ENCODE measurements at regions not wholly inside any gene's neighbourhood (a gene's known extent, or its start where the extent isn't known, plus 50 kb on each side); places are given as distances from the start of the nearest gene placed in this dataset.

GRCh38 chr1:43065191-43065590, 106.5 kb upstream of the SLC2A1 start:
- DNase-seq = no peak

- DNase-seq = no peak
Observed at GRCh38 chr1:43063394-43064219, 104.9 kb upstream of the SLC2A1 start.

DNA sequence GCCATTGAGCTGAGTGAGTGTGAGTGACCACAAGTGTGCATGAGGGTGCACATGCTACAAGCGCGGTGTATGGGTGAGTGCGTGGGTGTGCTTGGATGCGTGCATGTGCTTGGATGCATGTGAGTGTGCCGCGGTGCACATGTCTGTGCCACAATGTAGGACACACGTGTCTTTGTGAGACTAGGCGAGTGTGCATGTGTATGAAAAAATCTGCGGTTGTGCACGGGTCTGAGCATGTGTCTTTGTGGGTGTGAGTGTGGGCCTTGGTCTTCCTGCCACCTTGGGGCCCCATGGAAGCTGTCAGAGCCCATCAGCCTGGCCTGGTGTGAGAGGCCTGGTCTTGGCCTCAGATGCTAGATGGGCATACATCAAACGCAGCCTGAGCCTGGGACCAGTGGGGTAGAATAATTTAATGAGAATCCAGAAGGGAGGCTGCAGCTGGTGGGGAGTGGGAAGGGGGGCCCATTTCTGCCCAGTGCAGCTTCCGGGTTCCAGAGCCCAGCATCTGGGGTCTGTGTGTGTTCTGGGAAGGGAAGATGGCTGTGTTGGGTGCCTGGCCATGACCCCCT, 103.9 kb upstream of the SLC2A1 start:
- no peak for DNase-seq

DNA sequence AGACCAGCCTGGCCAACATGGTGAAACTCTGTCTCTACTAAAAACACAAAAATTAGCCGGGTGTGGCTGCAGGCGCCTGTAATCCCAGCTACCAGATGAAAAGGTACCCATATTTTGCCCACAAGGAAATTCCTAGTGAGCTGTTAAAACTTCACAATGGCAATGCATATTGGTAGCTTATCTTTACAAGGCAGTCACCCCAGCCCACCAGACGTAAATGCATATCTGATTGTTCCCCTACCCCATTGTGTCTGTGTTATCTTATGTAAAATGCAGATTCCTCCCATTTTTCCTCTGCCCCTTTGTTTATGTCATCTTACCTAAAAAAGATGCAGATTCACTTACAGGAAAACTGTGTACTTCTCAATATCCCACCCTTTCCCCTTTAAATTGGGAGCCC, 103.1 kb upstream of the SLC2A1 start:
- no peak for DNase-seq

- DNase-seq = no peak
Observed at GRCh38 chr1:43059640-43060574, 101.2 kb upstream of the SLC2A1 start.

DNA sequence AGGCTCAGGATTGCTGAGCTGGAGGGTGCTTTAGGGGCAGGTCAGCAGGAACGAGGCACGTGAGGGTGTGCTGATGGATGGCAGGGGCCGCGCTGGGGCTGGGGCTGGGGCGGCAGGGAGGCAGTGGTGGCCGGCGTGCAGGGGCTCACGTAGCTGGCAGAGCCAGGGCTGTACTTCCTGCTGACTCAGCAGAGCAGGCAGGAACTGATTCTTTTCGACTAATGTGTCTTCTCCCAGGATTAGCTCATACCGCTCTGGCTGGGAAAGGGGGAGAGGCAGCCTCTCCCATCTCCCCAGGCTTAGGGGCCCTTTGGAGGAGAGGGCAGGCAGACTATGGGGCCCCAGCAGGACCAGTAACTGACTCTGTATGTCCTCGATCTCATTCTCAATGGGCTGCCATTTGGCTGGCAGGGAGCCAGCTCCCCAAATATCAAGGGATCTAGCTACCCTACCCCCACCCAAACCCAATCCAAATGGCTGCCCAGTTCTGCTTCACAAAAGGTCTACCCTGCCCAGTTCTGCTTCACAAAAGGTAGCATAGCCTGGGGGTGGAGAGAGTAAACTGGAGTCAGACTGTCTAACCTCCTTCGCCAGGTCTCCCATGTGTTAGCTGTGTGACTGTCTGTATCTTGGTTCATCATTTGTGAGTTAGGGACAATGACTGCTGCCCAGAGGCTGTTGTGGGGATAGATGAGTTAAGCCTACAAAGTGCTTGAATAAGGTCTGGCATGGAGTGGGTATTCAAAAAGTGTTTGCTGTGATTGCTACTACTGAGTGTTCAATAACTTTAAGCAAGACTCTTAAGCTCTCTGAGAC, 100.1 kb upstream of the SLC2A1 start:
- no peak for DNase-seq

DNA sequence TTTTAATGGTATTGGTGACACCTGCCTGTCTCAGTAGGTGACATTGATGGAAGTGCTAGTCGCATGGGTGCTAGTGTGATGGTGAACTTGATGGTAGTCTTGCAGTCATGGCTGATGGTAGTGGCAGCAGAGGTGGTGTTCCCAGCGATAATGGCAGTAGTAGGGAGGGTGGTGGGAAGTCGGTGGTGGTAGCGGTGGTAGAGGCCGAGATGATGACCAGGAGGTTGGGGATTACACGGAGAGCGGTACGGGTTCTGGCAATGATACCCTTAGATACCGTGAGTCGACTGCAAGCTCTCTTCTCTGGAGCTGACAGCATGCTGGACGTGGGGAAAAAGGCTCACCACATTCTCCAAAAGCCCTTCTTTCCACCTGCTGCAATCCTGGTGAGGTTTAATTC, 99.4 kb upstream of the SLC2A1 start:
- DNase-seq = no peak

DNA sequence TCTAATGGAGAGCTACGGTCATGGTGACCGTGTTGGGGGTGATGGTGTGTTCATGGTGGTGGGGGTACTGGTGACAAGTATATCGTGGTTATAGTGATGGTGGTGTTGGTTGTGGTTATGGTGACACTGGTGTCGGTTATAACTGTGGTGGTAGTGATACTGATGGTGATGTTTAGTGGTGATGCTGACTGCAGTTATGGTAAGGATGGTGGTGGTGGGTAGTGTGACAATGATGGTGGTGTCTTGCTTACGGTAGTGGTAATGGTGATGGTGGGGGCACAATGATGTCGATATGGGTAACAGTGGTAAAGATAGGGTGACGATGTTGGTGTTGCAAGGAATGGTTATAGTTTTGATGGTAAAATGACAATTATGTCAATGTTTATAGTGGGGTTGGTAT, 98.9 kb upstream of the SLC2A1 start:
- no peak for DNase-seq

GRCh38 chr1:43056981-43057391, 98.3 kb upstream of the SLC2A1 start:
- DNase-seq = no peak

GRCh38 chr1:43056460-43056859, 97.8 kb upstream of the SLC2A1 start:
- no peak for DNase-seq

- DNase-seq = no peak
Observed at GRCh38 chr1:43054961-43055360, 96.3 kb upstream of the SLC2A1 start.

GRCh38 chr1:43052786-43053439, 94.2 kb upstream of the SLC2A1 start:
- no peak for DNase-seq

- no peak for DNase-seq
Observed at GRCh38 chr1:43052322-43052721, 93.7 kb upstream of the SLC2A1 start.

DNA sequence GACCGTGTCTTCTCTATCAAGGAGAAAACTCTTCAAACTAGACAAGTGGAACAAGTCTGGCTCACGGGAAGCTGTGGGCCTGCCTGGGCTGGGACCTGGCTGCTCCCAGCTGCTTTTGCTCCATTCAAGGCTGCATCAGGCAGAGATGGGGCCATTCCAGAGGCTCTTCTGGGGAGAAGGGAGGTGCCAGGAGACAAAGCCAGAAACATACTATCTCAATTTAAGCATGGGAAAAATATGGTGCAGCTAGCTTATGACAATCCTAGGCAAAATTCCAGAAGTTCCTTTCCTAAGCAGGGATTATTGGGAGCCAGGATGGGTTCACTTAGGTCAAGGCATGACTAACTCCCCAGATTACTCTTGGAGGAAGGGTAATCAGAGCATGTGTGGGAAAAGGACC, 90.8 kb upstream of the SLC2A1 start:
- DNase-seq = no peak

DNA sequence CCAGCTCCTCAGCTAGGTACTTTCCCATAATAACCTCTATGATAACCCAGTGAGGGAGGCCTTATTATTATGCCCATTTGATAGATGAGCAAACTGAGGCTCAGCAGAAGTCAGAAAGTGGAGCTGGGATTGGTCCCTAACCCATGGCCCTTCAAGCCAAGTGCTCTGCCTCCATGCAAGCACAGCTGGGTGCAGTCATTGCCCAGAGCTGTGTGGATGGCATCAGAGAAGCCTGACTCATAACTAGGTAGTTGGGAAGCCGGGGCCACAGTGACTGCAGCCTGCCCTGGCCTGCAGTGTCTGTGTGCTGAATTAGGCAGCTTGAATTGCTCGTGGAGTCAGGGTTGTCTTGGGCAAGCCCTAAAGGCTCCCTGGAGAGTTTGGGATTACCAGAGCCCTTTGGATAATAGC, 89.9 kb upstream of the SLC2A1 start:
- no peak for DNase-seq

DNA sequence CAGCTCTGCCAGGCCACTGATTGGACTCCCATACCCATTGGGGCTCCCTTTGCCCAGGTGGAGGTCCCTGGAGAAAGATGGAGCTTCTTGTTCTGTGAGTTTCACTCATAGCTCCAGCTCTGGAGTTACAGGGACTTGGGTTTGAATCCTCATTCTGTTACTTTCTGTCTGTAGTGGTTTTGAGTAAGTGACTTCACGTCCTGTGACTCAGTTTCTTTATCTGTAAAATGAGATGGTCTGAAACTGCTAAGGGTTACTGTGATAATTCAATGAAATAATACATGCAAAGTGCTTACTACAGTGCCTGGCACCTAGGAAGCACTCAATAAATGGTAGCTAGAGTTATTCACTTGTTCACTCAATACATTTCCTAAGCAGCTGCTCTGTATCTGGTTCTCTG, 88.5 kb upstream of the SLC2A1 start:
- no peak for DNase-seq

- DNase-seq = no peak
Observed at GRCh38 chr1:43044572-43045361, 86.1 kb upstream of the SLC2A1 start.

DNA sequence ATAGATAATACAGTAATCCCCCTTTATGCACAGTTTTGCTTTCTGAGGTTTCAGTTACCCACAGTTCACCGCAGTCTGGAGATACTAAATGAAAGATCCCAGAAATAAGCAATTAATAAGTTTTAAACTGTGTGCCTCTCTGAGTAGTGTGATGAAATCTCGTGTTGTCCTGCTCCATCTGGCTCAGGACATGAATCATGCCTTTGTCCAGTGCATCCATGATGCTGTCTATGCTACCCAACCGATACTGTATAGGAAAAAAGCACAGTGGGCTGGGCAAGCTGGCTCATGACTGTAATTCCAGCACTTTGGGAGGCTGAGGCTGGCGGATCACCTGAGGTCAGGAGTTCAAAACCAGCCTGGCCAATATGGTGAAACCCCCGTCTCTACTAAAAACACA, 85.0 kb upstream of the SLC2A1 start:
- DNase-seq = no peak

- no peak for DNase-seq
Observed at GRCh38 chr1:43042773-43043457, 84.2 kb upstream of the SLC2A1 start.

DNA sequence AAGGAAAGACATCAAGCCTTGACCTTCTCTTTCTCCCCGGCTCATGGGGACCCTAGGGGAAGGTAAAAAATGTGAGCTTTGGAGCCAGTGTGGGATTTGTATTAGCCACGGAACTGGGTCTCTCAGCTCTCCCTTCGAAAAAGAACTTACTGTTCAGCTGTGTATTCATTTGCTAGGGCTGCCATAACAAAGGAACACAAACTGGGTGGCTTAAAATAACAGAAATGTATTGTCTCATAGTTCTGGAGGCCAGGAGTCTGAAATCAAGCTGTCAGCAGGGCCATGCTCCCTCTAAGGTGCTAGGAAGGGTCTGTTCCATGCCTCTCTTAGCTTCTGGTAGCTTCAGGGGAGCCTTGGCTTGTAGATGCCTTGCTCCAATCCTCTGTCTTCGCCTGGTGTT, 83.5 kb upstream of the SLC2A1 start:
- DNase-seq = no peak

- no peak for DNase-seq
Observed at GRCh38 chr1:43041591-43041990, 82.9 kb upstream of the SLC2A1 start.

Data from activated CD8-positive, alpha-beta memory T cell treated with anti-CD3 and anti-CD28 coated beads, Interleukin-2, amount 50 U/mL, for 4 hours (primary cell).